ENCODE measurements at regions not wholly inside any gene's neighbourhood (a gene's known extent, or its start where the extent isn't known, plus 50 kb on each side); places are given as distances from the start of the nearest gene placed in this dataset.

DNA sequence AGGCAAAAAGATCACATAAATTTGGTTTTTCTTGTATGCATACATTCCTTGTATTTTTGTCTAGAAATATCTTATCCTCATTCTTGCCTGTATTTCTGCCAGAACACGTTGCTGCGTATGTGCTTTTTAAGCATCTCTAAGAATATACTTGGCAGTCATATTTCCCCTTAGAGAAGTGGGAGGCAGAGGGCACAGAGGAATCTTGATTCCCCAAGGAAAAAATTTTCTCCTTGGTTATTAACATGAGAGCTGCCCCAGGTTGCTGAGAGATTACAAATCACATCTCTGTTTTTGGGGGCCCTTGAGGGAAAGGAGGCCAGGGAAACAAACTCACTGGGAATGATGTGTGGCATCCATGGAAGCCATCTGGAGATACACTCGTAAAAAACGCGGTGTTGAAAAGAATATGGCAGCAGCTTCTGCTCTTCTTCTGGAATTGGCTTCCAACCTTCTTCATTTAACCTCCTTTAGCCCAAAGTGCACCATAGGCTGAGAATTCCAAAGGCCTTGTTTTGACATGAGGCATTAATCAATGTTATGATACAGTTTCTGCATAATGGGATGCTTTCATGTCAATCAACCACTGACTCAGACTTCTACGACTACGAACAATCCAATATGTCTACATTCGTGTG lies 684.3 kb upstream of the SORCS1 start:
- ChIA-PET POLR2A (ENCODE audit: partially characterized antibody) (no interaction called here), CTCF (ENCODE audit: partially characterized antibody) (no interaction called here)
- TF ChIP-seq, protein P1, sequence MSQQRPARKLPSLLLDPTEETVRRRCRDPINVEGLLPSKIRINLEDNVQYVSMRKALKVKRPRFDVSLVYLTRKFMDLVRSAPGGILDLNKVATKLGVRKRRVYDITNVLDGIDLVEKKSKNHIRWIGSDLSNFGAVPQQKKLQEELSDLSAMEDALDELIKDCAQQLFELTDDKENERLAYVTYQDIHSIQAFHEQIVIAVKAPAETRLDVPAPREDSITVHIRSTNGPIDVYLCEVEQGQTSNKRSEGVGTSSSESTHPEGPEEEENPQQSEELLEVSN (IDR thresholded peaks at IDR 0.05): no peak
- TF ChIP-seq RNF2 (IDR thresholded peaks at IDR 0.05; ENCODE audit: borderline replicate concordance, low read depth, low read length, missing control alignments, poor library complexity, severe bottlenecking) (no peak), EGR1 (IDR thresholded peaks at IDR 0.05; ENCODE audit: borderline replicate concordance, low read depth, low read length) (no peak), CTBP2 (IDR thresholded peaks at IDR 0.05; ENCODE audit: borderline replicate concordance, insufficient read depth, insufficient read length, low read length) (no peak), TCF12 (IDR thresholded peaks at IDR 0.05; ENCODE audit: low read depth, low read length) (no peak), SP4 (IDR thresholded peaks at IDR 0.05; ENCODE audit: low read length) (no peak), POLR2A (IDR thresholded peaks at IDR 0.05; ENCODE audit: control extremely low read depth in 1 of 2, low read depth in 2 of 2, low read length in 2 of 2) (no peak), MAFK (IDR thresholded peaks at IDR 0.05; ENCODE audit: low read depth, low read length) (no peak), MAX (IDR thresholded peaks at IDR 0.05) (no peak), CHD1 (IDR thresholded peaks at IDR 0.05; ENCODE audit: low read depth, low read length) (no peak), POLR2AphosphoS5 (IDR thresholded peaks at IDR 0.05; ENCODE audit: low read depth, low read length) (no peak), FOSL1 (IDR thresholded peaks at IDR 0.05; ENCODE audit: insufficient read depth, low read depth, low read length) (no peak)
- no peak overlapping the region for H4K5ac ChIP-seq (ENCODE audit: insufficient read length, low read depth, low read length)
- H2BK12ac ChIP-seq (ENCODE audit: low read depth, low read length): no peak overlapping the region
- H4K20me1 ChIP-seq (replicated peaks in 1 of 2; ENCODE audit: control insufficient read depth in 1 of 2, insufficient read depth in 2 of 2, low read length in 2 of 2): no peaks in the 10 kb centered on the region
- H3K4ac ChIP-seq (replicated peaks; ENCODE audit: insufficient read length, low read depth, low read length): no peak overlapping the region
- H3K9me3 ChIP-seq (ENCODE audit: insufficient read depth in 2 of 2, low read depth in 1 of 2, low read length in 1 of 2): no peaks in the 10 kb centered on the region
- no peak overlapping the region for H3K4me3 ChIP-seq (ENCODE audit: extremely low read depth in 1 of 4, insufficient read depth in 2 of 4, low read depth in 3 of 4, low read length in 4 of 4)
- FAIRE-seq (no peak), DNase-seq (ENCODE audit: low read depth in 1 of 2, low spot score in 2 of 2) (no peak)
- no peaks in the 10 kb centered on the region for H3K4me1 ChIP-seq (replicated peaks in 1 of 4; ENCODE audit: control insufficient read depth in 3 of 4, insufficient read depth in 4 of 4, low read length in 3 of 4)
- no peaks in the 10 kb centered on the region; a peak in 1 of 8 replicates for H3K36me3 ChIP-seq (ENCODE audit: control insufficient read depth in 2 of 4, insufficient read depth in 4 of 4, low read length in 3 of 4)
- no peak overlapping the region for H3K9ac ChIP-seq (replicated peaks in 1 of 4; ENCODE audit: extremely low read depth in 1 of 4, low read depth in 3 of 4, low read length in 3 of 4)
- H3K79me1 ChIP-seq (ENCODE audit: low read depth, low read length): no peaks in the 10 kb centered on the region
- H3K79me2 ChIP-seq (ENCODE audit: control insufficient read depth in 1 of 2, insufficient read depth in 2 of 2, low read length in 2 of 2): no peaks in the 10 kb centered on the region
- no peak overlapping the region for H2BK15ac ChIP-seq (ENCODE audit: low read length)
- H3K56ac ChIP-seq (replicated peaks; ENCODE audit: insufficient read length, low read depth, low read length): no peak overlapping the region
- no peak overlapping the region for H2BK5ac ChIP-seq (ENCODE audit: low read depth, low read length)
- H3K27me3 ChIP-seq (replicated peaks in 1 of 4; ENCODE audit: control insufficient read depth in 3 of 4, extremely low read depth in 1 of 4, insufficient read depth in 3 of 4, low read length in 3 of 4): no peaks in the 10 kb centered on the region
- H2BK120ac ChIP-seq (replicated peaks; ENCODE audit: low read depth, low read length): no peak overlapping the region
- H2AK5ac ChIP-seq (ENCODE audit: low read depth, low read length): no peak overlapping the region
- H2AFZ ChIP-seq (ENCODE audit: low read length): no peak overlapping the region
- no peak overlapping the region for H3K14ac ChIP-seq (ENCODE audit: insufficient read length)
- no peak overlapping the region for H2BK20ac ChIP-seq (ENCODE audit: low read length)
- 94% methylated on average over 8 of the region's 8 CpGs; no CpG with 5 or more reads in 1 of the 2 experiments for WGBS, 2 experiments (ENCODE audit: extremely low coverage in 1 of 2, insufficient coverage in 1 of 2, insufficient read length in 1 of 2, insufficient replicate concordance in 2 of 2, low coverage in 1 of 2, low lambda C conversion rate in 2 of 2, missing lambda C conversion rate in 1 of 2)
- H3K23ac ChIP-seq (ENCODE audit: insufficient read length): no peak overlapping the region
- H4K91ac ChIP-seq (replicated peaks; ENCODE audit: insufficient read length, low read length): no peak overlapping the region
- no peak overlapping the region for H3K18ac ChIP-seq (ENCODE audit: extremely low read depth, low read length)
- no peaks in the 10 kb centered on the region for H3K23me2 ChIP-seq (ENCODE audit: low read depth, low read length)
- H3K4me2 ChIP-seq (ENCODE audit: insufficient read depth in 1 of 2, low read depth in 2 of 2, low read length in 2 of 2): no peak overlapping the region
- no peak overlapping the region for H4K8ac ChIP-seq (ENCODE audit: extremely low read depth, insufficient read depth, low read length)
- H3K27ac ChIP-seq (ENCODE audit: low read depth, low read length): no peak overlapping the region
